ENCODE measurements at regions not wholly inside any gene's neighbourhood (a gene's known extent, or its start where the extent isn't known, plus 50 kb on each side); places are given as distances from the start of the nearest gene placed in this dataset.

DNA sequence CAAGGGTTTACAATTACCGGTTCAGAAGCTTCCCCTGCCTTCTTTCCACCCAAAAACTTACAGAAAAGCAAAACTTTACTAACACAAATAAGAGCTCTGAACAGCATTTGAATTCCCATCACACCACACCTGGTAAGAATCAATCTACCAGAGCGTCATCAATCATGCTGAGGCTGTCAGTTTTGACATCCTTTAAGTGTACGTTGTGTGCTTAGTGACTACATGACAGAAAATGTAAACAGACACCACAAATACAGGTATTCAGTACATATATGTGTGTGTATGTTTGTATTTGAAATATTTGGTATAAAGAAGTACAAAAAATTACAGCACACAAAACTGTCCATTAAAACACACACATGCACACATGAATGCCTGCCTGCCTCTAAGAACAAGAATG lies 523.5 kb downstream of the TMEM182 start:
- no peaks in the 10 kb centered on the region for H3K9me3 ChIP-seq
- TF ChIP-seq, protein P1, sequence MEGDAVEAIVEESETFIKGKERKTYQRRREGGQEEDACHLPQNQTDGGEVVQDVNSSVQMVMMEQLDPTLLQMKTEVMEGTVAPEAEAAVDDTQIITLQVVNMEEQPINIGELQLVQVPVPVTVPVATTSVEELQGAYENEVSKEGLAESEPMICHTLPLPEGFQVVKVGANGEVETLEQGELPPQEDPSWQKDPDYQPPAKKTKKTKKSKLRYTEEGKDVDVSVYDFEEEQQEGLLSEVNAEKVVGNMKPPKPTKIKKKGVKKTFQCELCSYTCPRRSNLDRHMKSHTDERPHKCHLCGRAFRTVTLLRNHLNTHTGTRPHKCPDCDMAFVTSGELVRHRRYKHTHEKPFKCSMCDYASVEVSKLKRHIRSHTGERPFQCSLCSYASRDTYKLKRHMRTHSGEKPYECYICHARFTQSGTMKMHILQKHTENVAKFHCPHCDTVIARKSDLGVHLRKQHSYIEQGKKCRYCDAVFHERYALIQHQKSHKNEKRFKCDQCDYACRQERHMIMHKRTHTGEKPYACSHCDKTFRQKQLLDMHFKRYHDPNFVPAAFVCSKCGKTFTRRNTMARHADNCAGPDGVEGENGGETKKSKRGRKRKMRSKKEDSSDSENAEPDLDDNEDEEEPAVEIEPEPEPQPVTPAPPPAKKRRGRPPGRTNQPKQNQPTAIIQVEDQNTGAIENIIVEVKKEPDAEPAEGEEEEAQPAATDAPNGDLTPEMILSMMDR (IDR thresholded peaks at IDR 0.05), result no peak
- H3K27me3 ChIP-seq, result no peaks in the 10 kb centered on the region
- intact Hi-C loops (cut with DNase I), result no loop called here
- no peak overlapping the region for H3K27ac ChIP-seq
- H3K4me1 ChIP-seq, result no peaks in the 10 kb centered on the region
- DNase-seq (no peak), ATAC-seq (no peak)
- H3K4me3 ChIP-seq, result no peak overlapping the region
- no peaks in the 10 kb centered on the region for H3K36me3 ChIP-seq

DNA sequence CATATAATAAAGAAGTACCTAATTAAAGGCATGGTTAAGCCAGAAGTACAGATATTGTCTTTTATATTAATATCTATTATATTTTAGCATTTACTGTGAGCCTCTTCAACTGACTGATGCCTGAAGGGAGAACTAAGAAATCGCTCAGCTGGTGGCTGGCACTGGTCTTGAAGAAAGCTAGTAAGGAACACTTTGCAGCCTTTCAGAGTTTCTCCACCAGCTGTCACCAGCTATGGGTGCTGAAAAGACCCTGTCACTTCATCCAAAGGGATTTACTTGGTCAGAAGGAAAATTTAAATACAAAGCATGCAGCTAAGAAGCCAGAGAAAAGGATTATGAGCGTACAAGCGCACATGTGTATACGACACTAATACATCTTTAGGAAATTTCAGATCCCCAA lies 525.9 kb downstream of the TMEM182 start:
- peaks cover 0 to 6% of the 10 kb centered on the region in 2 donors for H3K27me3 ChIP-seq
- no peak overlapping the region for H3K27ac ChIP-seq
- H3K4me1 ChIP-seq, result no peaks in the 10 kb centered on the region
- TF ChIP-seq, protein P1 (IDR thresholded peaks at IDR 0.05), result no peak
- DNase-seq (no peak), ATAC-seq (no peak)
- H3K4me3 ChIP-seq, result no peak overlapping the region
- intact Hi-C loops (cut with DNase I), result no loop called here
- no peaks in the 10 kb centered on the region for H3K36me3 ChIP-seq
- H3K9me3 ChIP-seq, result no peaks in the 10 kb centered on the region

DNA sequence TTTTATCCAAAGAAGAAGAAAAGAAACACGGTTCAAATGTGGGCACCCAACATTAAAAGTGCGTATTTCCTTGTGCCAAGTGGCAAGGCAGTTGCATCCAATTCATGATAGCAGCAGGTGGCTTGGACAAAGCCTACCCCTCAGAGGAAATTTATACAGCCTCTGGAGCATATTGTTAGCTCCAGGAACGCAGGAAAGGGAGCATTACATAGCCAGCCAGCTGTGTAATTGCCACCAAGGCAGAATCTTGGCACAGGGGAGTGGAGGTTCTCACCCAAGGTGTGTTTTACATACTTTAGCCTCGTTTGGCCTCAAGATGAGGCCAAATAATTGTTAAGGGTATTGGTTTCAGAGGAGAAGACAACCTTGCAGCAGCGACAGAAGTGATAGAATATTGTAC lies 526.9 kb downstream of the TMEM182 start:
- Histone ChIP-seq H3K9me3 (no peaks in the 10 kb centered on the region), H3K4me3 (no peak overlapping the region), H3K36me3 (no peaks in the 10 kb centered on the region), H3K27ac (no peak overlapping the region), H3K27me3 (peaks cover 0 to 15% of the 10 kb centered on the region in 2 donors), H3K4me1 (no peaks in the 10 kb centered on the region)
- TF ChIP-seq, protein P1 (IDR thresholded peaks at IDR 0.05), result no peak
- DNase-seq (no peak), ATAC-seq (no peak)
- intact Hi-C loops (cut with DNase I), result no loop called here

DNA sequence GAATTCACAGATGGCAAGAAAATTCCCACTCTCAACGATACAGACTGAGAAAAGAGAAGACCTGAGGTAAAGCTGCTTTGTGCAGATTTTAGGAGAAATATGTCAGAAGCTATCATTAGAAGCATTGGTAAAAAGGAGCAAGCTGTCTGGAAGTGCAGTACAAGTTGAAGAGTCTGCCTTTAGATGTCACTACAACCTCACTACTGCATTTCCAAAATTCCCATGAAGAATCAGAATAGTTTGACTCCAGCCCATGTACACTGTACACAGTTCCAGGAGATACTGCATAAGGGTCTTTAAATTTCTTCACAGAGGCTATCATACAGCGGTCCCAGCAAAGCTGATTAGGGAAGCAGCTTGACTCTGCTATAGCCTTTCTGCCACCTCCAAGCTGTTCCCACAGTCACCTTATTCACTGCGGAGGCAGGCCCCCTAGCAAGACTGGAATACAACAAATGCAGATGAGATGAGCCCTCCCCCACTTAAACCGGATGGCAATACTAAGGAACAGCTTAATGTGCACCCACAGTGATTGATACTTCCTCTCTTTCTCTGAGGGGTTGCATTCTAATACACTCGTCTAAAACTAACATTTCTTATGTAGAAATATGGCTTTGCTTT lies 527.4 kb downstream of the TMEM182 start:
- ATAC-seq (no peak), DNase-seq (peak in 1 of 4 donors; percentile 53)
- TF ChIP-seq, protein P1 (IDR thresholded peaks at IDR 0.05), result no peak
- Histone ChIP-seq H3K27me3 (peaks cover 0 to 15% of the 10 kb centered on the region in 2 donors), H3K4me1 (no peaks in the 10 kb centered on the region), H3K27ac (no peak overlapping the region), H3K9me3 (no peaks in the 10 kb centered on the region), H3K4me3 (no peak overlapping the region), H3K36me3 (no peaks in the 10 kb centered on the region)
- intact Hi-C loops (cut with DNase I), result no loop called here

DNA sequence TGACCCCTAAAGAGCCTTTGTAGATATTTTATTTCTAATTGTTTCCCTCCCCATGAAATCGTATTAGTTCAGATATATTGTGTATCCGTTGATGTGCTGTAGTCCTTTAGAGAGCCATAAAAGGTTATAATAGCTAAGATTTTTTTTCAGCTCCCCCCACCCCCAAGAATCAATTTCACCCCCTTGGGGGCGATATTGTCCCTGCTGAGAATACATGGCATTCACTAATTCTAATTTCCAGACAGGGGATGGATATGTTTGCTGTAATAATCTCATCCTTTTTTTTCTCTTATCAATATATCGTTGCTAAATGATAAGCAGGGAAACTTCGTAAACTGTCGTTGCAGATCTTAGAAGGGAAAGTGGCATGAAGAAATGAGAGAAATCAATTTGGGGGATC lies 530.7 kb downstream of the TMEM182 start:
- Histone ChIP-seq H3K27me3 (peaks cover 0 to 15% of the 10 kb centered on the region in 2 donors), H3K4me3 (no peak overlapping the region), H3K4me1 (no peaks in the 10 kb centered on the region), H3K27ac (no peak overlapping the region), H3K36me3 (no peaks in the 10 kb centered on the region), H3K9me3 (no peaks in the 10 kb centered on the region)
- no peak for ATAC-seq
- no peak for DNase-seq
- TF ChIP-seq, protein P1 (IDR thresholded peaks at IDR 0.05), result no peak
- intact Hi-C loops (cut with DNase I), result no loop called here

Measured in left lung (tissue), 4 donors.